ENCODE measurements at regions not wholly inside any gene's neighbourhood (a gene's known extent, or its start where the extent isn't known, plus 50 kb on each side); places are given as distances from the start of the nearest gene placed in this dataset.

DNA sequence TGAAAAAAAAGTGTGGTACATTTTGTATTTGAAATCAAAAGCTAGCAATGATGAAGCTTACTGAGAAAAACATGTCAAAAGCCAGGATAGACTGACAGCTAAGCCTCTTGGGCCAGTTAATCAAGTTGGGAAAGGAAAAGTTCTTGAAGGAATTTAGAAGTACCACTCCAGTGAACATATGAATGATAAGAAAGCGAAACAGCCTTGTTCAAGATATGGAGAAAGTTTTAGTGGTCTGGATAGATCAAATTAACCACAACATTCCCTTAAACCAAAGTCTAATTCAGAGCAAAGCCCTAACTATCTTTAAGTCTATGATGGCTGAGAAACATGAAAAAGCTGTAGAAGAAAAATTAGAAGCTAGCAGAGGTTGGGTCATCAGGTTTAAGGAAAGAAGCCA lies 268.3 kb downstream of the PDHA2 start:
- TF ChIP-seq, protein P1, sequence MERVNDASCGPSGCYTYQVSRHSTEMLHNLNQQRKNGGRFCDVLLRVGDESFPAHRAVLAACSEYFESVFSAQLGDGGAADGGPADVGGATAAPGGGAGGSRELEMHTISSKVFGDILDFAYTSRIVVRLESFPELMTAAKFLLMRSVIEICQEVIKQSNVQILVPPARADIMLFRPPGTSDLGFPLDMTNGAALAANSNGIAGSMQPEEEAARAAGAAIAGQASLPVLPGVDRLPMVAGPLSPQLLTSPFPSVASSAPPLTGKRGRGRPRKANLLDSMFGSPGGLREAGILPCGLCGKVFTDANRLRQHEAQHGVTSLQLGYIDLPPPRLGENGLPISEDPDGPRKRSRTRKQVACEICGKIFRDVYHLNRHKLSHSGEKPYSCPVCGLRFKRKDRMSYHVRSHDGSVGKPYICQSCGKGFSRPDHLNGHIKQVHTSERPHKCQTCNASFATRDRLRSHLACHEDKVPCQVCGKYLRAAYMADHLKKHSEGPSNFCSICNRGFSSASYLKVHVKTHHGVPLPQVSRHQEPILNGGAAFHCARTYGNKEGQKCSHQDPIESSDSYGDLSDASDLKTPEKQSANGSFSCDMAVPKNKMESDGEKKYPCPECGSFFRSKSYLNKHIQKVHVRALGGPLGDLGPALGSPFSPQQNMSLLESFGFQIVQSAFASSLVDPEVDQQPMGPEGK (CRISPR knock-in tag; IDR thresholded peaks at IDR 0.05; ENCODE audit: borderline replicate concordance): no peak
- TF ChIP-seq, protein P2, sequence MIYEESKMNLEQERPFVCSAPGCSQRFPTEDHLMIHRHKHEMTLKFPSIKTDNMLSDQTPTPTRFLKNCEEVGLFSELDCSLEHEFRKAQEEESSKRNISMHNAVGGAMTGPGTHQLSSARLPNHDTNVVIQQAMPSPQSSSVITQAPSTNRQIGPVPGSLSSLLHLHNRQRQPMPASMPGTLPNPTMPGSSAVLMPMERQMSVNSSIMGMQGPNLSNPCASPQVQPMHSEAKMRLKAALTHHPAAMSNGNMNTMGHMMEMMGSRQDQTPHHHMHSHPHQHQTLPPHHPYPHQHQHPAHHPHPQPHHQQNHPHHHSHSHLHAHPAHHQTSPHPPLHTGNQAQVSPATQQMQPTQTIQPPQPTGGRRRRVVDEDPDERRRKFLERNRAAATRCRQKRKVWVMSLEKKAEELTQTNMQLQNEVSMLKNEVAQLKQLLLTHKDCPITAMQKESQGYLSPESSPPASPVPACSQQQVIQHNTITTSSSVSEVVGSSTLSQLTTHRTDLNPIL (CRISPR knock-in tag; IDR thresholded peaks at IDR 0.05; ENCODE audit: low read depth): no peak
- TF ChIP-seq ARNTL (CRISPR knock-in tag; IDR thresholded peaks at IDR 0.05; ENCODE audit: borderline replicate concordance, low read depth) (no peak), ZFP3 (CRISPR knock-in tag; IDR thresholded peaks at IDR 0.05) (no peak), BACH2 (CRISPR knock-in tag; IDR thresholded peaks at IDR 0.05; ENCODE audit: borderline replicate concordance) (no peak), ZNF565 (CRISPR knock-in tag; conservative IDR thresholded peaks at IDR 0.05; ENCODE audit: low read depth) (no peak), ZNF70 (CRISPR knock-in tag; IDR thresholded peaks at IDR 0.05) (no peak), TOX (CRISPR knock-in tag; IDR thresholded peaks at IDR 0.05; ENCODE audit: borderline replicate concordance) (no peak), SNAI2 (CRISPR knock-in tag; IDR thresholded peaks at IDR 0.05) (no peak), ZC3H10 (CRISPR knock-in tag; IDR thresholded peaks at IDR 0.05) (no peak), CSDC2 (CRISPR knock-in tag; IDR thresholded peaks at IDR 0.05) (no peak), PPARA (CRISPR knock-in tag; IDR thresholded peaks at IDR 0.05; ENCODE audit: borderline replicate concordance) (no peak)
- TF ChIP-seq, protein P3, sequence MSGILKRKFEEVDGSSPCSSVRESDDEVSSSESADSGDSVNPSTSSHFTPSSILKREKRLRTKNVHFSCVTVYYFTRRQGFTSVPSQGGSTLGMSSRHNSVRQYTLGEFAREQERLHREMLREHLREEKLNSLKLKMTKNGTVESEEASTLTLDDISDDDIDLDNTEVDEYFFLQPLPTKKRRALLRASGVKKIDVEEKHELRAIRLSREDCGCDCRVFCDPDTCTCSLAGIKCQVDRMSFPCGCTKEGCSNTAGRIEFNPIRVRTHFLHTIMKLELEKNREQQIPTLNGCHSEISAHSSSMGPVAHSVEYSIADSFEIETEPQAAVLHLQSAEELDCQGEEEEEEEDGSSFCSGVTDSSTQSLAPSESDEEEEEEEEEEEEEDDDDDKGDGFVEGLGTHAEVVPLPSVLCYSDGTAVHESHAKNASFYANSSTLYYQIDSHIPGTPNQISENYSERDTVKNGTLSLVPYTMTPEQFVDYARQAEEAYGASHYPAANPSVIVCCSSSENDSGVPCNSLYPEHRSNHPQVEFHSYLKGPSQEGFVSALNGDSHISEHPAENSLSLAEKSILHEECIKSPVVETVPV (CRISPR knock-in tag; IDR thresholded peaks at IDR 0.05): no peak
- TF ChIP-seq, protein P4, sequence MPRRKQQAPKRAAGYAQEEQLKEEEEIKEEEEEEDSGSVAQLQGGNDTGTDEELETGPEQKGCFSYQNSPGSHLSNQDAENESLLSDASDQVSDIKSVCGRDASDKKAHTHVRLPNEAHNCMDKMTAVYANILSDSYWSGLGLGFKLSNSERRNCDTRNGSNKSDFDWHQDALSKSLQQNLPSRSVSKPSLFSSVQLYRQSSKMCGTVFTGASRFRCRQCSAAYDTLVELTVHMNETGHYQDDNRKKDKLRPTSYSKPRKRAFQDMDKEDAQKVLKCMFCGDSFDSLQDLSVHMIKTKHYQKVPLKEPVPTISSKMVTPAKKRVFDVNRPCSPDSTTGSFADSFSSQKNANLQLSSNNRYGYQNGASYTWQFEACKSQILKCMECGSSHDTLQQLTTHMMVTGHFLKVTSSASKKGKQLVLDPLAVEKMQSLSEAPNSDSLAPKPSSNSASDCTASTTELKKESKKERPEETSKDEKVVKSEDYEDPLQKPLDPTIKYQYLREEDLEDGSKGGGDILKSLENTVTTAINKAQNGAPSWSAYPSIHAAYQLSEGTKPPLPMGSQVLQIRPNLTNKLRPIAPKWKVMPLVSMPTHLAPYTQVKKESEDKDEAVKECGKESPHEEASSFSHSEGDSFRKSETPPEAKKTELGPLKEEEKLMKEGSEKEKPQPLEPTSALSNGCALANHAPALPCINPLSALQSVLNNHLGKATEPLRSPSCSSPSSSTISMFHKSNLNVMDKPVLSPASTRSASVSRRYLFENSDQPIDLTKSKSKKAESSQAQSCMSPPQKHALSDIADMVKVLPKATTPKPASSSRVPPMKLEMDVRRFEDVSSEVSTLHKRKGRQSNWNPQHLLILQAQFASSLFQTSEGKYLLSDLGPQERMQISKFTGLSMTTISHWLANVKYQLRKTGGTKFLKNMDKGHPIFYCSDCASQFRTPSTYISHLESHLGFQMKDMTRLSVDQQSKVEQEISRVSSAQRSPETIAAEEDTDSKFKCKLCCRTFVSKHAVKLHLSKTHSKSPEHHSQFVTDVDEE (CRISPR knock-in tag; IDR thresholded peaks at IDR 0.05): no peak
